GM21737 (cell line): ENCODE measurements at regions not wholly inside any gene's neighbourhood (a gene's known extent, or its start where the extent isn't known, plus 50 kb on each side); places are given as distances from the start of the nearest gene placed in this dataset.

ENCODE experiments used
- ATAC-seq: cut with Tn5 transposase; IDR thresholded peaks from one replicate; pipeline ENCODE4 v1.9.1; 2021; ENCODE audit warnings: mild to moderate bottlenecking, moderate library complexity; ENCODE audit not compliant: unreplicated experiment

- ATAC-seq, result no peak
These were observed 138.8 kb upstream of the RASSF8 start for GRCh38 chr12:25819691-25820090.

GRCh38 chr12:25822281-25822680, 136.2 kb upstream of the RASSF8 start:
- ATAC-seq, result no peak

- ATAC-seq, result no peak
These were observed 133.7 kb upstream of the RASSF8 start for GRCh38 chr12:25824734-25825133.

GRCh38 chr12:25825446-25825845, 133.0 kb upstream of the RASSF8 start:
- ATAC-seq, result no peak

- ATAC-seq, result no peak
These were observed 131.3 kb upstream of the RASSF8 start for GRCh38 chr12:25827141-25827540.

- ATAC-seq, result no peak
These were observed 130.7 kb upstream of the RASSF8 start for GRCh38 chr12:25827747-25828146.

GRCh38 chr12:25828188-25828587, 130.3 kb upstream of the RASSF8 start:
- ATAC-seq, result no peak

GRCh38 chr12:25829192-25829591, 129.3 kb upstream of the RASSF8 start:
- ATAC-seq, result no peak

GRCh38 chr12:25830456-25830855, 128.0 kb upstream of the RASSF8 start:
- ATAC-seq, result no peak

- no peak for ATAC-seq
These were observed 124.8 kb upstream of the RASSF8 start for GRCh38 chr12:25833657-25834056.

GRCh38 chr12:25835385-25835784, 123.1 kb upstream of the RASSF8 start:
- no peak for ATAC-seq

- ATAC-seq, result no peak
These were observed 120.5 kb upstream of the RASSF8 start for GRCh38 chr12:25838007-25838406.

- ATAC-seq, result no peak
These were observed 119.0 kb upstream of the RASSF8 start for GRCh38 chr12:25839470-25839869.

- no peak for ATAC-seq
These were observed 117.6 kb upstream of the RASSF8 start for GRCh38 chr12:25840678-25841465.

GRCh38 chr12:25842254-25842653, 116.2 kb upstream of the RASSF8 start:
- no peak for ATAC-seq

GRCh38 chr12:25843976-25844375, 114.5 kb upstream of the RASSF8 start:
- ATAC-seq, result no peak

GRCh38 chr12:25845415-25845814, 113.1 kb upstream of the RASSF8 start:
- ATAC-seq, result no peak

- no peak for ATAC-seq
These were observed 105.7 kb upstream of the RASSF8 start for GRCh38 chr12:25852792-25853191.

GRCh38 chr12:25853316-25854095, 105.0 kb upstream of the RASSF8 start:
- ATAC-seq, result no peak

GRCh38 chr12:25854991-25855390, 103.5 kb upstream of the RASSF8 start:
- ATAC-seq, result no peak

- no peak for ATAC-seq
These were observed 102.8 kb upstream of the RASSF8 start for GRCh38 chr12:25855716-25856115.

- ATAC-seq, result no peak
These were observed 98.5 kb upstream of the RASSF8 start for GRCh38 chr12:25859976-25860375.
